GM21529 (cell line): ENCODE measurements at regions not wholly inside any gene's neighbourhood (a gene's known extent, or its start where the extent isn't known, plus 50 kb on each side); places are given as distances from the start of the nearest gene placed in this dataset.

Experiments used
- ATAC-seq: cut with Tn5 transposase; IDR thresholded peaks from one replicate; pipeline ENCODE4 v1.9.1; 2021; ENCODE audit not compliant: unreplicated experiment

DNA sequence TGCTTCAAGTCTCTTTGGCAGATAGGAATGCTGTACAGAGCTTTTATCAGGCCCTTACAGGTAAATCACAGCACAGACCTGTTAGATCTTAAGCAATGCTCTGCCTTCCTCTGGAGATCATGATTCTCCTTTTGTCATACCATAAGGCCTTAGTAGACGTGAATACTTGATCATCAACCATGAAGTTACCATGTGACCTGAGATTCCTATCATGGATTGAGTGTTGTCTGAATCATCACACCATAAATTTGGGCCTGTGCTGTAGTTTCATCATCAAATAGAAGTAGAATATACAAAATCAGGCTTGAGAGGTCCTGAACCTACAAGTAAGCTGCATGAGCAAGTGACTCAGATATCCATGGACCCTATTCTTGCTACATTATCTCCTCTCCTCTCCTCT lies 466.8 kb upstream of the INTU start:
- no peak for ATAC-seq

DNA sequence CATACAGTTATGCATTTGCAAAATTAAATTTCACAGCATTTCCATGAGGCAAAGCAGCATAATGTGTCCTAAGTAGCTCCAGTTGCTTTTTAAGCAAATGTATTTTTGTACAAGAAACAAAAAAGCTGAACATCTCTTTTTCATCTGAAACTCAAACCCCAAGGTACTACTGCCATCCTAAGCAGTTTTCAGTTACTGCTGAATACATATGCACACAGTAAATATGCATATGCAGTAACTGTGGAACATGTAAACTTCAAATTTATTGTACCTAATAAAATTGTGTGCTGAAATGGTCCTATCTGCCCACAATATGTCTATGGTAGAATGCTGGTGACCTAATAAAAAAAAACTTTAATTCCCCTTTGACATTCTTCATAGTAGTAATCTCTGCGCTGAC lies 458.6 kb upstream of the INTU start:
- no peak for ATAC-seq

DNA sequence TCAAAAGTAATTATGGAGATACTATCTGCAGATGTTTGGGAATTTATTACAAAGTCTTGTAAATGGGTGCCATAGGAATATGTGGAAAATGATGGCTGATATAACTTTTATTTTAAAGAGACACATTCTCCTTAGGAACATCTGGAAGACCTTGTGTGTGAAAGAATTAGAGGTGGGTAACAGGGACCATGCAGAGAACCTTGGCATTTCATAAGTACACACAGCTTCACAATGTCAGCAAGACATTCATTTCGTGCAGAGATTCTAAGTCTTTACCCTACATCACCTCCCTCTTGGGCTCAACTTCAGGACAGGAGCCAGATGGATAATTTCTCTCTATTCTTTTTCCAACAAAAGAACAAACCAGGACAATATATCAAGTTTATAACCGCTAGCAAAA lies 458.1 kb upstream of the INTU start:
- ATAC-seq, result no peak

DNA sequence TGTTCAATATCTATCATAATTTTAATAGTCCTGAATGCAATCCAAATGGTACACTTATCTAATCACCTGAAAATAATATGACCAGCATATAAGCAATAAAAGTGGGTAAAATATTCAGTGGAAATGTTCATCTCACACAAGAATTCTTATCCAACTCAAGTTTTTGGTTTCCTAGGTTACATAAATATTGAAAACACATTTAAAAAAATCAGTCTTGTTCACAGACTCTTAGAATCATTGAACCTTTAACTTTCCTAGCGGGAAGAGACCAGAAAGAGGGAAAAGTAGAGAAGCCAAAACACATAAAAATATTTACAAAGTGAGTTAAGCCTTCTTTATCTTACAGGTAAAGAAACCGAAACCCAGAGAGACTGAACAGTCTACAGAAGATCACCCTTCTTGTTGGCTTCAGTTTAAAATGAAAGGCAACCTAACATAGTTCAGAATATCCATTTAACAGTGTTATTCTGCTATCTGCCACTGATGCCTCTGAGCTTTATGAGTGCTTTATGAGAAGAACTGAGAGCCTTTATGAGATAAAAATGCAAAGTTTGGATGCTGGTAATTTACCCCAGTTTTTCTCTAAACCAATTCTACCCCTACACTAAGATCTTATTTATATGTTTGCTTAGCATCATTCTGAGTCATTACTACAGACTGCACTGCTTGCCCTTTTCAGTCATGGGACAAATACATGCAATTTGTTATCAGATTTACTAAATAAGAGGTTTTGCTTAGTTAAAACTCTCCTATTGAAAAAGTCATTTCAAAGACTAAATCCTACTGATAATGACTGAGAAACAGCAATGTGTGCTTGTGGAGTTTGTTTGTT lies 453.3 kb upstream of the INTU start:
- ATAC-seq, result no peak

DNA sequence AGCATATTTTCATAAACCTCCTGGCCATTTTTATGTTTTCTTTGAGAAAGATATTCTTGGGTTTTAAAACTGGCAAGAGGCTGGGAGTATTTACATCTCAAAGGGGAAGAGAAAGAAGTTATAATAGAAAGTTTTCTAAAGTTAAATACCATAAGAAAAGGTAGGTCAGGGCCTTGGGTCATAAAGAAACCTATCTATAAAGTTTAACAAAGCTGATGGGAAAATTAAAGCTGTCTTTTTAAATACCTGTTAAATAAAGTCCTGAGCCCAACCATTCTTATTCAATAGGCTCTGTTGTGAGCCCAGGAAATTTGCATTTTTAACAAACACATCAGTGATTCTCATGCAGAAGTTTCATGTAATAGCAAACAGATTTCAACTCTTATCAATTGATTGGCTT lies 451.8 kb upstream of the INTU start:
- no peak for ATAC-seq

DNA sequence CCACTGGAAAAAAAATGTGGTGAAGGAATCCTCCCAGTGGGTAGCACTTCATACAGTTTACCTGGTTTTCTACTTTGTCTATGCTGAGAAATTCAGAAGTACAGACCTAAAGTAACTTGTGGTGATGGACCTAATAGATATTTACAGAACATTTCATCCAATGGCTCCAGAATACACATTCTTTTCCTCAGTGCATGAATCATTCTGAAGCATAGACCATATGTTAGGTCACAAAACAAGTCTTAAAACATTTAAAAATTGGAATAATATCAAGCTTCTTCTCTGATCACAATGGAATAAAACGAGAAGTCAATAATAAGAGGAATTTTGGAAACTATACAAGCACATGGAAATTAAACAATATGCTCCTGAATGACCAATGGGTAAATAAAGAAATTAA lies 450.1 kb upstream of the INTU start:
- ATAC-seq, result no peak

DNA sequence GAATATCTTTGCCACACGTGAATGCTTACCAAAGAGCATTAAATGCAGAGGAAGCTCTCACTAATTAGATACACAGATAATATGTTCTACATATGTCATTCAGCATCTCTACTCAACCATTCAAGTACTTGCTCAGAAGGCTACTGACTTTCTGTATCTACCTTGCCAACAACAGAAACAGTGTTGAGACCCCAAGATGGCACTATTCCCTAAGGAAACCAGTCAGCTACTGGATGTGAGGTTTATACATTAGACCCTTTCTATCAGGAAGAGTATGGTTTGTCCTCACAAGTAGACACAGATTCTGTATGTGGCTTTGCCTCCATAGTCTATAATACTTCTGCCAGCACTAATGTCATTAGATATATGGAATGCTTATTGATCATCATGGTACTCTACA lies 443.9 kb upstream of the INTU start:
- ATAC-seq, result no peak

DNA sequence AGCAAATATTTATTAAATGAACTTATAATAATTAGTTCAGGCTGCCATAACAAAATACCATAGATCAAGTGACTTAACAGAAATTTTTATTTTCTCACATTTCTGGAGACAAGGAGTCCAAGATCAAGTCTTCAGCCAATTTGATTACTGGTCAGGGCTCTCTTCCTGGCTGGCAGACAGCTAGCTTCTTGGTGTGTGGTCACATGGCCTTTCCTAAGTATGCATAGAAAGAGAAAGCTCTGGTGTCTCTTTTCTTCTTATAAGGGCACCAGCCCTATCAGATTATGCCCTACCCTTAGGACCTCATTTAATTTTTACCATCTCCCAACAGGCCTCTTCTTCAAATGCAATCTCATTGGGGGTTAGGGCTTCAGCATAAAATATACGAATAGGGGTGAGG lies 438.5 kb upstream of the INTU start:
- ATAC-seq, result no peak

DNA sequence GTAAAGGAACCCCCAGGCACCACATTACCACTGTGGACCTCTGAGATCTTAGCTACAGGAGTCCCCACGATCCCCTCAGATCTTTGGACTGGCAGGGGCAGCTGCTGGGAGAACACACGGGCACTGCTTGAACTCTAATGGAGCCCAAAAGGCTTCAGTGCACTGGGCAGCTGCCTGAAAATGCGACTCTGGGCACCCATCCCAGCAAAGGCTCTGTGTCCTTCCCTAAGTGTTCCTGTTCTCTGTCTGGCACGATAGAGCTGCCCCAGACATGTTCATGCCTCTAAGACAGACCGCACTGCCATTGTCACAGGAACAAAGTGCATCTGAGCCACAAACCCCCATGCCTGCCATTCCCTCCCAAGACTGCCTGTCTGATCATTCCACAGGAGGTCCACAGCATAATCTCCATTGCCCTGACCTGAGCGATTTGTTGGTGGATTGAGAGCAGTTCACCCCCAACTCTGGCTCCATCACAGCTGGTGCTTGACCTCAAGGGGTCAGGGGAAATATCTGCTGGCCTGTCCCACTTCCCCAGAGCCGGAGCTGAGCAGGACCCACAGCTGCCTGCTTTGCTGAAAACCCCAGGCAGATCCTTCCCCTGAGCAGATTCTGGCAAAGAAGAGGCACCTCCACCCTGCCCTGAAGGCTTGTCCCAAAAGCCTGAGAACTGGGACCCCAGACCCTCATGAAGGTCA lies 436.0 kb upstream of the INTU start:
- ATAC-seq, result no peak

DNA sequence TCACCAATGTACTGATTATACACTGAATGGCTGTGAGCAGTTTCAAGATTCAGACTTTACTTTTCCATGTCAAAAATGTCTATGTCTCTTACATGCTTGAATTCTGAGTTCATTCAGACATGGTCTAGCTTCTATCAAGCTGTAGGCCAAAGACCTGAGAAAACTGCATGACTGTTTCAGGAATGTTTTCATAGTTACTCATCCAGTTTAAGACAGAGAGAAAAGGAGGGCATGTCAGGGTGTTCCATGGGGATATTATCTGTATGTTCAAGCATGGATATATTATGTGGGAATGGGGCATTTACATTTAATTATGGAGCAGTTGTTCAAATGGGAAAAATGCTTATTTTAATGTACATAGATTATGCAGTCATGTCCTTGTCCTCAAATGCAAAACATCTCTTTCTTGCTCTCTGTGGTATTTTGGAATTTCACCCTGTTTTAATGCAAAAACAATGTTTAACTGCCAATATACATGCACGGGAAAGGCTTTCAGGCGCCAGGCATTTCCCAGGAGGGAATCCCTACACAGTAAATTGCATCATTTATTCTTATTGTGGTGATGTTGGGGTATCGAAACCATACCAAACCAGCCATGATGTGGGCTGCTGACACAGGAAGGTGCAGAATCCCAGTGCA lies 429.1 kb upstream of the INTU start:
- ATAC-seq, result no peak

DNA sequence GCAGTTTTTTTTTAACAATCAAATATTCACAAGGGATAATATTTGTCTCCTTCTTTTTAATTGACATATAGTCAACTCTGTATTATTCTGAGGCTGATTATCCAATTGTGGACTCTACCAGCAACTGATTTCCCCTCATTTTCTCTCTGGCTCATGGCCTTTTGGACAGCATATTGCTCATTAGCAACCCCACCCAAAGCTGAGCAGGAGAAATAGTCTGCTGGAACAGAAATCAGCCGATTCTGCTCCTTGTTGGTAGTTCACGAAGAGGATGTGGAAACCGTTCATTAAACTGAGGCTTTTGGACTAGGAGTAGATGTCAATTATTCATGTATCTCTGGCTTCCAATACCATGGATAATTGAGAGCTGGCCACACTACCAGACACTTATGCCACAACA lies 428.4 kb upstream of the INTU start:
- no peak for ATAC-seq

DNA sequence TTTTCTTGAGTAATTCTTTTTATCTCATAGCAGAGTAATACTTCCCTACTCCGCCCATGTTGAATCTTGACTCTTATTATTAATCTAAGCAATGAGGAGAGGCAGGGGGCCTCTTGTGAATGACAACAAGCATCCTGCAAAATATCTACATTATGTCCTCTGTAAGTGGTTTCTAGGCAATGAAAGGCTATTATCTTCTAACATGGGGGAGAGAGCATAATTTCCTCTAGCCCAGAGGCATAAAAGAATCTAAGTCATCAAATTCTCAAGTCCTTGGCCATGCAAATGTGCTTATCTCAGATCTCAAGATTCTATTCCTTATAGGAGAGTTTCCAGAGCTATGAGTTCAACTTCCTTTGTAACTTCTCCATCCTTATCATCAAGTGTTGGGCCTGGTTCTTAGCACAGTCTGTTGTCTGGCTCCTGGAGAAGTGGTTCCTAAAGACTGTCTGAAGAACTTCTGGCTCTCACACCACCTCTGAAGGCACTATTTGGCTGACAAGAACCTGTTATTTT lies 423.1 kb upstream of the INTU start:
- no peak for ATAC-seq

DNA sequence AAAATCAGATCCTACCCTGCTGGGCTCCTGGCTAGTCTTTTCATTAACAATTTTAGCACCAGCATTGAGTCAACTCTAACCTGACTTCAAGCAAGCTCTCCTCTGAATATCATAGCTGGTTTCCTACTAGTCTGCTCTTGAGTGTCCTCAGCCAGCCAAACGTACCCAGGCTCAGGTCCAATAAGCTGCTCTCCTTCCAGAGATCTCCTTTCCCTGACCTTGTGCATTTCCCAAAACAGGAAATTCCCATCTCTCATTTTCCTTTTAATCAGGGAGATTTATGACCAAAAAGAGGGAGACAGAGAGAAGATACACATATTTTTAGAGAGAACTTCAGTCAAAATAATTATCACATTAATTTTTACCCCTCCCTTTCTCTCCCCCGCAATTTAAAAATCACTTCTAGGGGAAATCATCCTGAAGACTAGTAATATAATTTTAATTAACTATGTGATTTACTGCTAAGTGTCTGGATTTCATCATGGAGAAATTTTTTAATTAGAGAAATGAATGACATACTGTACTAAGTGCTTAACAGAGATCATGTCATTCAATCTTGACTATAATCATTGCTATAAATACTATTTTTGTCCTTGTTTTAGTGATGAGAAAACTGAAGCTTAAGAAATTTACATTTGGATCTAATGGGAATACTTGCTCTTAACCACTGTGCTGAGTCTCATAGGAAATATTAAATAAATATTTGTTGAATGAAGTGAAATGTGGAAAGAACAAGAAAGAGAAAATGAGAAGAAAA lies 421.7 kb upstream of the INTU start:
- ATAC-seq, result no peak

DNA sequence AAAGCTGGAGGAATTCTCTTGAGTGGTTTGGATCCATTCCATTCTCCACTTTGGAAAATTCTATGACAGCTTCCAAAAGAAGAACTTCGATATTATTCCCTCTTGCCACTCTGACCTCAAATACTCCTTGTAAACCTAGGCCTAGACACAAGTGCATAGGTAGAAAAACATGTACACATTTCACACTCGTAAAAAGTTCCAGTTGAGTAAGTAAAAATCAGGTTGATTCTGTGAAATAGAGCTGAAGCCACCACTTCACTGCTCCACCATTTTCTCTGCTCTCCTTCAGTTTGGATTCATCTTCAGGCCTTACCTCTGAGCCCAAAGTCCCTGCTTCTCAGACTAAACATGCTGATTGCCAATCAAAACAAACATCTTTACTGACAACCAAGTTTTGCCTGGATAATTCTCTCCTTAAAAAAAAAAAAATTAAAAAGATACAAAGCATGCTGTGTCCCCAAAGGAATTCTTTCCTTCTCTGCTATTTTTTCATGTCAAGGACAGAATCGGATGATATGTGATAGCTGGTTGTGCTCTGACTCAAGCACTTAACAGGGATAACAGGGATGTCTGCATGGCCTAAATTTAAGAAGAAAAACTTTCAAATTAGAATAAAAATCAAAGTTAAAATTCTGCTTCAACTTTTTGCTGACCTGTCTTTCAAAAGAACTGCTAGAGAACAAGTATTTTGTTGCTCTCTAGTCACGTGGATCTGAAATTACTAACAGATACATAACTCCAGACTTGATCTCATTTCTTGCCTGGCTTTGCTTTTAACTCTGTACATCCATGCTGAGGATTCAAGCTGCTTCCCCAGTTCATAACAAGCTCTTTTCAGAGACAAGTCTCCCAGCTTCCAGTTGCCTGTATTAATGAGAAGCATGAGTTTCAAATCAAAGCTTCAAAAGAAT lies 420.9 kb upstream of the INTU start:
- ATAC-seq, result no peak

DNA sequence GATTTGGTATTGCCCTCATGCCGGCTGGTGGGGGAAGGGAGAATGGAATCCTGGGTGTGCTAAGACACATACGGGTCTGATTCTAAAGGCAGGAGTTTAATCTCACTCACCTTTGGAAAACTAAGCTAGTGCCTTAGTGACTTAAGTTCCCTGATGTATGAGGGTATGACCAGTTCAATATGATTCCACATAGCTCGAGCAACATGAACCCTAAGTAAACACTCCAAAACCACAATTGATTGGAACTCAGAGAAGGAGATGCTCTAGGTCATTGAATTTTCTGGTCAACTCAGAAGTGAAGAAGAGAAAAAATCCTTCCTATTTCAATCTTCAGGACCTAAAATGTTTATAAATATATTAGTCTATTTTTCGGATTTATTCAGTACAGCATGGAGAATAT lies 420.1 kb upstream of the INTU start:
- ATAC-seq, result no peak

DNA sequence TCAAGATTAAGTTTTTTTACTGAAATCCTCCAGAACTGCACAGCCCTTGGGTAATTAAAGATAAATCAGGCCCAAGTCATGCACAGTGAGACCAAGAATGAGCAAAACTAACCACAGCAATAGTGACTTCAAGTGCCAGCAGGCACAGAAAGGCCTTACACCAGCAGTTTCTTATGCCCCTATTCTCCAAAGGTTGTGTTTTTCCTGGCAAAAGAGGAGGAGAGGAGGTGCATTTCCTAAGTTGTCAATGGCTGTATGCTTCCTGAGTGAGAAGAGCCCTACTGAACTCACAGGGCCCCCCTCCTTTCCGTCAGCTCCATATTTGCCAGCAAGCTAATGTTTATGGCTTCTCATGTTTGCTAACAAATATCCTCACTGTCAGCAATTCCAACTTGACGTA lies 418.7 kb upstream of the INTU start:
- ATAC-seq, result no peak

DNA sequence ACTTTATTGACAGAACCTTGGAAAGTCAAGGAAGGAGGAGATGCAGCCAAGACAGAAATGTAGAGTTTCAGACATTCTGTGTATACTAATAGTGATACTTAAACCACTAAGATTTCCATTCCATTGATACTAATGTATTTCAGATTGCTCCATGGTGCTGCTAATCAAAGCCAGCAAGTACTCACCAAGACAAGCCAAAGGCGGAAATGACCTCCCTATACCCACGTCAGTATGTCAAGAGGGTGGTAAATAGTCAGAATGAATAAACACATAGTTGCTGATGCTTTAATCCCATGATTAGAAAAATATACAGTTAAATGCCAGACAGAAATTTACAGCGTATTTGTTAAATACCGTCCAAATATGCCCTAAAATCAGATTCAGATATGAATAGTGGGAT lies 417.8 kb upstream of the INTU start:
- ATAC-seq, result no peak

DNA sequence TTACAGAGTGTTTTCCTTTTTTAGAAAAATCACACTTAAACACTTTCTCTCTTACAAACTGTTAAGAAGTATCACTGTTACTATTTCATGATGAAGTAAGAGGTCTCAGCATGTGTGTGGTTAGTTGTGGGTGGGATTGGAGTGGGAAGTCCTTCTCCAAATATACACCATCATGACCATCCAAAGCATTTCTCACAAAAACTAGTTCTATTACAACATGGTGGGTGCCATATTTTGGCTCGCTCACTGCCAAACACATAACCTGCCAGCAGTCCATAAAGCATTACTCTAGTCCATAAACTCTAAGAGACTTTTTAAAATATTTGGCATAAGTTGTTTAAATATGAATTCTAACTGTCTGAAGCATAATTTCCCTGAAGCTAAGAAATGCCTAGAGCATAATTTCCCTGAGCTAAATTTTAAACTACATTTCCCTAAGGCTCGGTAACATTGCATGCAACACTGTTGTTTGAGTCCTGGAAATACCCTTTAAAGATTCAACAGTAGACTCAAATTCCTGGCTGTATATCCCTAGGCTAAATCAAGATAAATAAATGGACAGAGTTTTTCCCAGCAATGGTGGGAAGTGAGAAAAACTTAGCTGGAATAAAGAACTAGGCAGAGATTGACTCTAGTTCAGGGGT lies 415.0 kb upstream of the INTU start:
- ATAC-seq, result no peak

DNA sequence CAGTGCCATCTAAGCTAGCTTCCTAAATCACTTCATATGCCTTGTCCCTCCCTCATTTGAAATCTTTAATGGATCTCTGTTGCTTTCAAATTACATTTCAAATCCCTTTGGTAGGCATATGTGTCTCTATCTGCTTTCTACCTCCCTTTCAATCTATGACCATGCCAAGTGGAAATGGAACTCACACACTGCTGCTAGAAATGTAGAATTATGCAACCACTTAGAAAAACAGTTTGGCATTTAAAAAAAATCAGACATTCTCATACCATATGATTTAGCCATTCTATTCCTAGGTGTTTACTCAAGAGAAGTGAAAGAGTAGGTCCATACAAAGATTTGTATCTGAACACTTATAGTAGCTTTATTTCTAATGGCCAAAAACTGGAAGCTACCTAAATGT lies 413.5 kb upstream of the INTU start:
- ATAC-seq, result no peak

DNA sequence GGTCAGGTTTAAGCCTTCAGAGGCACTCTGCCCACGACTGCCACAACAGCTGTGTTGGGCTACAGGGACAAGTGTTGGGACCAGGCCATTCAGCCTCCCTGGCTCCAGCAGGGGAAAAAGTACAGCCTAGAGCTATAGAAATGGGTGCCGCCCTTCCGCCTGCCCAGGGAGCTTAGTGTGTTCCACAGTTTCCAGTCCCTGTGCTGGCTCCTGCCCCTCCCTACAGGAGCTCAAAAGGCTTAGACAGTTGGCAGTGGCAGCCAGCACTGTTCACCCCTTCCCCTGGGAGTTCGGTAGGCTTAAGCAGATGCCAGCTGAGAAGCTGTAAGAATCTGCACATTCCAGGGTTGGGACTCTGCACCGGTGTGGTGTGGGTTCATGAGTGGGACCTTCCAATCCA lies 408.2 kb upstream of the INTU start:
- ATAC-seq, result no peak
